Stimulated activated memory B cell treated with anti-CD40 and anti-IgM and Interleukin-4, amounts not matched to agents 10 μg/mL and 1 μg/mL and 100 μg/mL, for 72 hours (primary cell): ENCODE measurements at regions not wholly inside any gene's neighbourhood (a gene's known extent, or its start where the extent isn't known, plus 50 kb on each side); places are given as distances from the start of the nearest gene placed in this dataset.
A peak's percentile ranks its signal among the peaks of the same experiment; 100 is the strongest.
"Not testable (repeated sequence)": the region's sequence is repeated elsewhere in the genome, so short reads cannot be mapped to it uniquely, and the experiment has no call there.

Experiments
- ATAC-seq: fragments of 150-1000 bp; cut with Tn5 transposase; 2 replicates; pipeline ENCODE4 v1.10.0; 2021
- H3K27ac Mint-ChIP-seq: one replicate; pipeline ENCODE4 v1.8.0; 2022; ENCODE audit warnings: mild to moderate bottlenecking, mixed read lengths
- H3K27me3 Mint-ChIP-seq: one replicate; pipeline ENCODE4 v1.8.0; 2022; ENCODE audit warnings: mixed read lengths
- H3K36me3 Mint-ChIP-seq: one replicate; pipeline ENCODE4 v1.8.0; 2022; ENCODE audit warnings: mixed read lengths
- H3K4me1 Mint-ChIP-seq: one replicate; pipeline ENCODE4 v1.8.0; 2022; ENCODE audit warnings: mixed read lengths
- H3K4me3 Mint-ChIP-seq: one replicate; pipeline ENCODE4 v1.8.0; 2022; ENCODE audit warnings: mild to moderate bottlenecking, moderate library complexity, mixed read lengths
- H3K9me3 Mint-ChIP-seq: one replicate; pipeline ENCODE4 v1.8.0; 2022; ENCODE audit warnings: mixed read lengths

DNA sequence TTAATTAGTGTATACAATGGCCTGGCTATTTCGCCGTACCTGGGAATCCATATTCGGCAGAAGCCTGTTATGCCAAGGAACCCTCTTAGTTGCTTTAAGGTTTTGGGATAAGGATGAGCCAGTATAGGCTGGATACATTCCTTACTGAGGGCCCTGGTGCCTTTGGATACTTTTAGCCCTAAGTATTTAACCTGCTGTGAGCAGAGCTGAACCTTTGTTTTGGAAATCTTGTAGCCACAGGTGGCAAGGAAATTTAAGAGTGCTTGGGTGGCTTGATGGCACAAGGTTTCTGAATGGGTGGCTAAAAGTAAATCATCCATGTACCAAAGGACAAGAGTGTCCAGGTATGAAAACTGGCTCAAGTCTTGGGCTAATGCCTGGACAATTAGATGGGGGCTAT lies 92.2 kb upstream of the RHOBTB1 start:
- H3K36me3 Mint-ChIP-seq, H3K4me3 Mint-ChIP-seq, ATAC-seq, H3K9me3 Mint-ChIP-seq, H3K27ac Mint-ChIP-seq, H3K27me3 Mint-ChIP-seq, H3K4me1 Mint-ChIP-seq: not testable (repeated sequence)

DNA sequence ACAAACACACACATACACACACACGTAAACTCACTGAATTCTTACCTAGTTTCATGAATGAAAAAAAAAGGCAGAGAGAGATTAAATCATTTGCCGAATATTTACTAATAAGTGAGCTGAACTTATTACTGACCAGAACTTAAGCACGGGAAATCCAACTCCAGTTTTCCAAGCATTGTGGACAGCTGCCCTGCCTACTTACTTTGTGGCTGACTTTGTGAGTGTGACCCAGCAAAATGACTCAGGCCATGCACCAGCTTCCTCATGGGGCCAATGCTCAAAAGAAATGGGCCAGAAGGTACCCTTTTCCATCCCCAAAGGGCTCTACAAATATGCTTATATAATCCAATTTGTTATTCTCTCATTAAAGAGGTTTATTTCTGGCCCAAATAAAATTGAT lies 87.4 kb upstream of the RHOBTB1 start:
- no peaks in the 10 kb centered on the region for H3K9me3 Mint-ChIP-seq
- H3K27ac Mint-ChIP-seq: no peak overlapping the region
- peaks cover 11% of the 10 kb centered on the region for H3K27me3 Mint-ChIP-seq
- no peaks in the 10 kb centered on the region for H3K36me3 Mint-ChIP-seq
- no peaks in the 10 kb centered on the region for H3K4me1 Mint-ChIP-seq
- no peak overlapping the region for H3K4me3 Mint-ChIP-seq
- no peak for ATAC-seq

- Mint-ChIP-seq H3K27me3 (peaks cover 11% of the 10 kb centered on the region), H3K4me3 (no peak overlapping the region), H3K27ac (no peak overlapping the region), H3K4me1 (no peaks in the 10 kb centered on the region), H3K36me3 (no peaks in the 10 kb centered on the region), H3K9me3 (no peaks in the 10 kb centered on the region)
- no peak for ATAC-seq
Observed at GRCh38 chr10:61029411-61029810, 85.4 kb upstream of the RHOBTB1 start.

DNA sequence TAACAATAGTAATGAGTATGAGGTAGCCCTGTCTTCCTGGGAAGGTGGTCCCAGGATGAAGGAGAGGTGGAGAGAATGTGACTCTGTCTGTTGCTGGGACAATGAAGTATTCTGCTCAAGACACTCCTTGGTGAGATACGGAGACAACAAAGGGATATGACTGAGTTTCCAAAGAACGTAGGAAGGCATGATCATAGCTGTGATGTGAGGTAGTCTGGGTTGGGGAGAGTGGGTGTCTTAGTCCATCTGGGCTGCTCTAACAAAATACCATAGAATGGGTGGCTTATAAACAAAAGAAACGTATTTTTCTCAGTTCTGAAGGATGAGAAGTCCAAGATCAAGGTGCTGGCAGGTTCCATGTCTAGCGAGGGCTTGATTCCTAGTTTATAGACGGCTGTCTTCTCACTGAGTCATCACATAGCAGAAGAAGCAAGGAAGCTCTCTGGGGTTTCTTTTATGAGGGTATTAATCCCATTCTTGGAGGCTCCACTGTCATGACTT lies 84.9 kb upstream of the RHOBTB1 start:
- H3K27ac Mint-ChIP-seq: no peak overlapping the region
- H3K9me3 Mint-ChIP-seq: no peaks in the 10 kb centered on the region
- no peak overlapping the region for H3K4me3 Mint-ChIP-seq
- H3K4me1 Mint-ChIP-seq: no peaks in the 10 kb centered on the region
- H3K36me3 Mint-ChIP-seq: no peaks in the 10 kb centered on the region
- no peak for ATAC-seq
- H3K27me3 Mint-ChIP-seq: peaks cover 11% of the 10 kb centered on the region

- ATAC-seq: no peak
- no peaks in the 10 kb centered on the region for H3K9me3 Mint-ChIP-seq
Observed at GRCh38 chr10:61024856-61025201, 80.8 kb upstream of the RHOBTB1 start.

DNA sequence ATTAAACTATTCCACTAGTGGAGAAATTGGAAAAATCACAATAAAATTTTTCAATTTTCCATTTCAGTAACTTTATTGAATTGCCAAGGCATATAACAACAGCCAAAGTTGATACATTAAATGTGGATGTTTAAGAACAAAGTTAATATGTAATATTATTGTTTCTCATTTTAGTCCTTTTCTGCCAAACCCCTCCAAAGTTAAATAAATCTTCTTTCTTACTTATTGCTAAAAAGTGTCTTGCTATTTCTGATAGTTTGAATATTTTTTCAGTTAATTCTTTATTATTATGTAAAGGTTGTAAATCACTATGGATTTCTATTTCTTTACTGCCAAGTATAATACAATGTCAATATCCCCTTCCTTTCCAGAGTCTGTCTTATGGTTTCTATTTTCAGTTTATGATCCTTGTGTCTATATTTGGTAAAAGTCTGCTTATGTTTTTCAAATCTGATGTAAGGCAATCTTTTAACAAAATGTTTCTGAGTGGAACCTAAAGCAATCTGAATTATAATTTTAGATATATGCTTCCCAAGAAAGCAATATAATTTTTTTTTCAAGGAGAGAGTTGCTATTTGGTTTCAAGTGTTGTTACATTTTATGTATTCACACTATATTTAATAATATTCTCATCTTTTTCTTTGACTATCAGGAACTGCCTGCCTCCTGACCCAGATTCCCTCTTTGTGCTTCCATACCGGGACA lies 80.3 kb upstream of the RHOBTB1 start:
- Mint-ChIP-seq H3K27ac (no peak overlapping the region), H3K4me1 (no peaks in the 10 kb centered on the region), H3K4me3 (no peak overlapping the region), H3K9me3 (no peaks in the 10 kb centered on the region), H3K36me3 (no peaks in the 10 kb centered on the region), H3K27me3 (peaks cover 18% of the 10 kb centered on the region)
- no peak for ATAC-seq

More at GRCh38 chr10:61024856-61025201, 80.8 kb upstream of the RHOBTB1 start:
- Mint-ChIP-seq H3K36me3 (no peaks in the 10 kb centered on the region), H3K27me3 (peaks cover 13% of the 10 kb centered on the region), H3K4me1 (no peaks in the 10 kb centered on the region), H3K27ac (no peak overlapping the region), H3K4me3 (no peak overlapping the region)

- peaks cover 13% of the 10 kb centered on the region for H3K27me3 Mint-ChIP-seq
- no peaks in the 10 kb centered on the region for H3K36me3 Mint-ChIP-seq
- H3K4me3 Mint-ChIP-seq: no peak overlapping the region
- ATAC-seq: no peak
- no peaks in the 10 kb centered on the region for H3K4me1 Mint-ChIP-seq
- H3K27ac Mint-ChIP-seq: no peak overlapping the region
- no peaks in the 10 kb centered on the region for H3K9me3 Mint-ChIP-seq
Observed at GRCh38 chr10:61023053-61023452, 79.1 kb upstream of the RHOBTB1 start.

GRCh38 chr10:61021926-61022325 lies 77.9 kb upstream of the RHOBTB1 start:
- no peak overlapping the region for H3K27ac Mint-ChIP-seq
- H3K4me3 Mint-ChIP-seq: no peak overlapping the region
- no peaks in the 10 kb centered on the region for H3K9me3 Mint-ChIP-seq
- no peaks in the 10 kb centered on the region for H3K36me3 Mint-ChIP-seq
- H3K27me3 Mint-ChIP-seq: peaks cover 13% of the 10 kb centered on the region
- no peaks in the 10 kb centered on the region for H3K4me1 Mint-ChIP-seq
- ATAC-seq: no peak

GRCh38 chr10:61020420-61021158 lies 76.6 kb upstream of the RHOBTB1 start:
- Mint-ChIP-seq H3K9me3 (no peaks in the 10 kb centered on the region), H3K4me1 (no peaks in the 10 kb centered on the region), H3K27ac (no peak overlapping the region), H3K27me3 (peaks cover 19% of the 10 kb centered on the region), H3K4me3 (no peak overlapping the region), H3K36me3 (no peaks in the 10 kb centered on the region)
- no peak for ATAC-seq

DNA sequence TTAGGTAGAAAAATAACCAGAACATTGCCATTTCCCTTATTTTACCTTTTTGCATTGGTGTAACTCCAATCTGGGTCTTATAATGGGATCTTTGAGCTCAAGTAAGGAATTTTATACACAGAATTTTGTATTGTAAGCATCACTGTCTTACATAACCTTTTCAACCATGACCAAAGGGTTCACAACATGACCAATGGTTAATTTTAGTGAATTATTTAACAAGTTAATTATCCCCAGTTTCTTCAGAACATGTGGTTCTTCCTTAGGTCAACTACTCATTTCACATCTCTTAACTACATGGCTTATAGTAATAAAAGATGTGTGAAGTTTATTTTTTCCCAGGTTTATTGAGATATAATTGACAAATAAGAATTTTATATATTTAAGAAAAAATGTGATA lies 74.2 kb upstream of the RHOBTB1 start:
- Mint-ChIP-seq H3K27ac (no peak overlapping the region), H3K9me3 (no peaks in the 10 kb centered on the region), H3K36me3 (no peaks in the 10 kb centered on the region), H3K4me1 (no peaks in the 10 kb centered on the region), H3K27me3 (peaks cover 25% of the 10 kb centered on the region), H3K4me3 (no peak overlapping the region)
- no peak for ATAC-seq

GRCh38 chr10:61016630-61017029 lies 72.6 kb upstream of the RHOBTB1 start:
- no peaks in the 10 kb centered on the region for H3K36me3 Mint-ChIP-seq
- peaks cover 25% of the 10 kb centered on the region for H3K27me3 Mint-ChIP-seq
- H3K9me3 Mint-ChIP-seq: no peaks in the 10 kb centered on the region
- no peak overlapping the region for H3K4me3 Mint-ChIP-seq
- ATAC-seq: no peak
- no peak overlapping the region for H3K27ac Mint-ChIP-seq
- no peaks in the 10 kb centered on the region for H3K4me1 Mint-ChIP-seq

DNA sequence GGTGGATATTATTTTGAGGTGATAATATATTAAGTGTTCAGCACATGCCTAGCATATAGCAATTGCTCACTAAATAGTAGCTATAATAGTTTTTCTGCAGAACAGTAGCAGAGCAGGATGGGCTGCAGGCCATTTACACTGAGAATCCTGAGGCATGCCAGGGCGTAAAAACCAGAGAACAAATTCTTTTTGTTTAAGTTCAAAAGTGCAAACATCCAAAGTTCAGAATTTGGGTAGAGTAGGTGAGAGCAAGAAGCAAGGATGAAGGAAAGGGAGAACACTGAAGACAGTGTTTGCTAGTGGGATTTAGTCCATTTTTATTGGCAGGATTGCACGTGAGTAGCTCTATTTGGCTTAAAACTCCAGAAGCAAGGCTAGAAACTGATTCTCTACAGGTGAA lies 72.0 kb upstream of the RHOBTB1 start:
- Mint-ChIP-seq H3K27ac (no peak overlapping the region), H3K9me3 (no peaks in the 10 kb centered on the region), H3K4me3 (no peak overlapping the region), H3K27me3 (peaks cover 26% of the 10 kb centered on the region), H3K36me3 (no peaks in the 10 kb centered on the region), H3K4me1 (no peaks in the 10 kb centered on the region)
- ATAC-seq: no peak

- Mint-ChIP-seq H3K27me3 (peaks cover 40% of the 10 kb centered on the region), H3K4me1 (no peaks in the 10 kb centered on the region), H3K27ac (no peak overlapping the region), H3K36me3 (no peaks in the 10 kb centered on the region), H3K9me3 (no peaks in the 10 kb centered on the region), H3K4me3 (no peak overlapping the region)
- no peak for ATAC-seq
Observed at GRCh38 chr10:61010863-61011262, 66.9 kb upstream of the RHOBTB1 start.

DNA sequence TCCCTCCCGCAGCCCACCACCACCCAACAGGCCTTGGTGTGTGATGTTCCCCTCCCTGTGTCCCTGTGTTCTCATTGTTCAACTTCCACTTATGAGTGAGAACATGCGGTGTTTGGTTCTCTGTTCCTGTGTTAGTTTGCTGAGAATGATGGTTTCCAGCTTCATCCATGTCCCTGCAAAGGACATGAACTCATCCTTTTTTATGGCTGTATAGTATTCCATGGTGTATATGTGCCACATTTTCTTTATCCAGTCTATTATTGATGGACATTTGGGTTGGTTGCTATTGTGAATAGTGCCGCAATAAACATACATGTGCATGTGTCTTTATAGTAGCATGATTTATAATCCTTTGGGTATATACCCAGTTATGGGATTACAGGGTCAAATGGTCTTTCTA lies 59.1 kb upstream of the RHOBTB1 start:
- H3K27ac Mint-ChIP-seq, H3K4me3 Mint-ChIP-seq, H3K9me3 Mint-ChIP-seq, H3K4me1 Mint-ChIP-seq, ATAC-seq, H3K36me3 Mint-ChIP-seq: not testable (repeated sequence)
- peaks cover 64% of the 10 kb centered on the region for H3K27me3 Mint-ChIP-seq

- Mint-ChIP-seq H3K27ac (no peak overlapping the region), H3K4me3 (peak overlapping the region; percentile 26), H3K9me3 (peaks cover 8% of the 10 kb centered on the region)
Observed at GRCh38 chr10:61001731-61002122, 57.7 kb upstream of the RHOBTB1 start.

More at GRCh38 chr10:61001731-61002122, 57.7 kb upstream of the RHOBTB1 start:
- Mint-ChIP-seq H3K27me3 (peaks cover 52% of the 10 kb centered on the region), H3K4me1 (peaks cover 6% of the 10 kb centered on the region), H3K36me3 (no peaks in the 10 kb centered on the region)
- no peak for ATAC-seq
